ENCODE measurements at regions not wholly inside any gene's neighbourhood (a gene's known extent, or its start where the extent isn't known, plus 50 kb on each side); places are given as distances from the start of the nearest gene placed in this dataset.

GRCh38 chr11:112513417-112513816, 252.8 kb upstream of the PLET1 start:
- FAIRE-seq: no peak
- TF ChIP-seq CTCF (IDR thresholded peaks at IDR 0.05; ENCODE audit: insufficient read depth, missing control alignments): no peak
- DNase-seq (ENCODE audit: insufficient read length, low spot score): no peak

GRCh38 chr11:112514011-112514740, 253.5 kb upstream of the PLET1 start:
- FAIRE-seq (no peak), DNase-seq (ENCODE audit: insufficient read length, low spot score) (no peak)
- TF ChIP-seq CTCF (IDR thresholded peaks at IDR 0.05; ENCODE audit: insufficient read depth, missing control alignments): no peak

GRCh38 chr11:112516261-112516660, 255.6 kb upstream of the PLET1 start:
- no peak for FAIRE-seq
- TF ChIP-seq CTCF (IDR thresholded peaks at IDR 0.05; ENCODE audit: insufficient read depth, missing control alignments): no peak
- DNase-seq (ENCODE audit: insufficient read length, low spot score): no peak

GRCh38 chr11:112516755-112517154, 256.1 kb upstream of the PLET1 start:
- no peak for TF ChIP-seq CTCF (IDR thresholded peaks at IDR 0.05; ENCODE audit: insufficient read depth, missing control alignments)
- DNase-seq (ENCODE audit: insufficient read length, low spot score) (no peak), FAIRE-seq (no peak)

GRCh38 chr11:112518371-112518770, 257.7 kb upstream of the PLET1 start:
- TF ChIP-seq CTCF (IDR thresholded peaks at IDR 0.05; ENCODE audit: insufficient read depth, missing control alignments): no peak
- no peak for FAIRE-seq
- no peak for DNase-seq (ENCODE audit: insufficient read length, low spot score)

- TF ChIP-seq CTCF (IDR thresholded peaks at IDR 0.05; ENCODE audit: insufficient read depth, missing control alignments): no peak
- DNase-seq (ENCODE audit: insufficient read length, low spot score): no peak
- no peak for FAIRE-seq
Measured at GRCh38 chr11:112519751-112520150, 259.1 kb upstream of the PLET1 start.

GRCh38 chr11:112520354-112520753, 259.7 kb upstream of the PLET1 start:
- no peak for TF ChIP-seq CTCF (IDR thresholded peaks at IDR 0.05; ENCODE audit: insufficient read depth, missing control alignments)
- no peak for FAIRE-seq
- DNase-seq (ENCODE audit: insufficient read length, low spot score): no peak

Data from D721Med (cell line).